OCI-LY7 (cell line): ENCODE measurements at regions not wholly inside any gene's neighbourhood (a gene's known extent, or its start where the extent isn't known, plus 50 kb on each side); places are given as distances from the start of the nearest gene placed in this dataset.

ENCODE experiments used
- BruUV-seq: library from RNA; stranded (reverse); fragments of 400-500 nt; replicated peaks from 2 replicates; lab custom pipeline; 2021; lab: Mats Ljungman, UMichigan
- CTCF ChIA-PET: fragments of 300-600 bp; sonication (Branson Sonifier 250); formaldehyde crosslinking; loops from one replicate; lab custom pipeline; 2022; ENCODE audit warnings: antibody characterized with exemption; ENCODE audit not compliant: unreplicated experiment; lab: Charles Lee
- POLR2A ChIA-PET: fragments of 300-600 bp; sonication (Branson Sonifier 250); formaldehyde crosslinking; loops from one replicate; lab custom pipeline; 2022; ENCODE audit warnings: antibody characterized with exemption; lab: Charles Lee
- DNase-seq: peaks from one replicate; pipeline ENCODE4 v3.0.0-alpha.2; 2015; ENCODE audit warnings: low spot score
- H2AFZ ChIP-seq: fragments of 200-600 bp; sonication (generic), shearing (Covaris generic); 2 replicates; pipeline ENCODE4 v1.6.1; 2014; ENCODE audit warnings: mild to moderate bottlenecking, antibody characterized with exemption, low read length, moderate library complexity
- H3K27ac ChIP-seq: fragments of 200-600 bp; sonication (generic); 2 replicates; pipeline ENCODE4 v1.5.1; 2014; ENCODE audit warnings: mixed run types, low read depth, mild to moderate bottlenecking, moderate library complexity, low read length, inconsistent platforms; ENCODE audit not compliant: poor library complexity, severe bottlenecking
- H3K36me3 ChIP-seq: fragments of 200-600 bp; sonication (generic); 2 replicates; pipeline ENCODE4 v1.6.1; 2014; ENCODE audit warnings: mild to moderate bottlenecking, antibody characterized with exemption, low read length, moderate library complexity, mixed read lengths; ENCODE audit not compliant: insufficient read depth
- H3K4me1 ChIP-seq: fragments of 200-600 bp; sonication (generic); 2 replicates; pipeline ENCODE4 v1.5.1; 2014; ENCODE audit warnings: mild to moderate bottlenecking, low read length; ENCODE audit not compliant: insufficient read depth, poor library complexity, severe bottlenecking
- H3K4me2 ChIP-seq: fragments of 200-600 bp; sonication (generic); 2 replicates; pipeline ENCODE4 v1.6.1; 2014; ENCODE audit warnings: mild to moderate bottlenecking, low read length
- H3K4me3 ChIP-seq: fragments of 200-600 bp; sonication (generic); 2 replicates; pipeline ENCODE4 v1.5.1; 2014; ENCODE audit warnings: mild to moderate bottlenecking, low read depth, low read length; ENCODE audit not compliant: poor library complexity, severe bottlenecking
- H3K79me2 ChIP-seq: fragments of 200-600 bp; sonication (generic); 2 replicates; pipeline ENCODE4 v1.6.1; 2016; ENCODE audit warnings: low read depth, mild to moderate bottlenecking, low read length, moderate library complexity, mixed read lengths; ENCODE audit not compliant: insufficient read depth
- H3K9me2 ChIP-seq: fragments of 200-600 bp; sonication (generic); 2 replicates; pipeline ENCODE4 v1.6.1; 2016; ENCODE audit warnings: mild to moderate bottlenecking, low read length, mixed read lengths; ENCODE audit not compliant: insufficient read depth
- H3K9me3 ChIP-seq: fragments of 200-600 bp; sonication (generic); 2 replicates; pipeline ENCODE4 v1.6.1; 2014; ENCODE audit warnings: mild to moderate bottlenecking, mixed run types, low read length, mixed read lengths
- H4K20me1 ChIP-seq: fragments of 200-600 bp; sonication (generic); 2 replicates; pipeline ENCODE4 v1.6.1; 2014; ENCODE audit warnings: mild to moderate bottlenecking, antibody characterized with exemption, low read length, moderate library complexity, mixed read lengths; ENCODE audit not compliant: insufficient read depth
- EZH2phosphoT487 ChIP-seq: fragments of 200-600 bp; sonication (generic); IDR thresholded peaks from 2 replicates; pipeline ENCODE4 v1.6.1; 2018; ENCODE audit warnings: low read depth, borderline replicate concordance, mild to moderate bottlenecking, mixed run types, antibody characterized with exemption, low read length, moderate library complexity, mixed read lengths
- intact Hi-C: fragments of 100-400 bp; cut with micrococcal nuclease; formaldehyde crosslinking; loops from one replicate; pipeline ENCODE4 v1.10.0; 2022; ENCODE audit not compliant: unreplicated experiment
- TF ChIP-seq, protein P1 (sequence below): fragments of 200-600 bp; sonication (generic); conservative IDR thresholded peaks from 2 replicates; pipeline ENCODE4 v1.5.1; 2014; ENCODE audit warnings: mild to moderate bottlenecking, antibody characterized with exemption, low read length, moderate library complexity, mixed read lengths

DNA sequence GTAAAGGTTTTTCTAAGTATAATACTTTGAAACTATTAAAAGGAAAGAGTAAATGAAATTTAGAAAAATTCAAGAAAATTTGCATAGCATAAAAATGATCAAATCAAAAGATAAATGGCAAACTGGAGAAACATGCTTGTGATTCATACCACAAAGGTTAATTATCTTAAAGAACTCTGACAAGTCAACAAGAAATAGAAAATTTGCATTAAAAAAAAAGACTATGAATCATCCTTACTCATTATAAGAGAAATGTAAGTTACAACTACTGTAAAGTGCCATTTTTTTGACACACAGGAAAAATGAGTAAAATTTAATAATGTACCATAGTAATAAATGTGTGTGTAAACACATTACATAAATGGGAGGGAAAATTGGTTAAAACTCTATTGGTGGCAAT lies 624.4 kb upstream of the C9orf72 start:
- H2AFZ ChIP-seq = no peak overlapping the region
- no TSS peak for BruUV-seq
- H3K36me3 ChIP-seq = no peaks in the 10 kb centered on the region
- H3K4me1 ChIP-seq = no peaks in the 10 kb centered on the region
- no peak for DNase-seq
- no peak overlapping the region for H3K4me2 ChIP-seq
- no peaks in the 10 kb centered on the region for H3K79me2 ChIP-seq
- H3K4me3 ChIP-seq = no peak overlapping the region
- no peak for TF ChIP-seq EZH2phosphoT487
- TF ChIP-seq, protein P1, sequence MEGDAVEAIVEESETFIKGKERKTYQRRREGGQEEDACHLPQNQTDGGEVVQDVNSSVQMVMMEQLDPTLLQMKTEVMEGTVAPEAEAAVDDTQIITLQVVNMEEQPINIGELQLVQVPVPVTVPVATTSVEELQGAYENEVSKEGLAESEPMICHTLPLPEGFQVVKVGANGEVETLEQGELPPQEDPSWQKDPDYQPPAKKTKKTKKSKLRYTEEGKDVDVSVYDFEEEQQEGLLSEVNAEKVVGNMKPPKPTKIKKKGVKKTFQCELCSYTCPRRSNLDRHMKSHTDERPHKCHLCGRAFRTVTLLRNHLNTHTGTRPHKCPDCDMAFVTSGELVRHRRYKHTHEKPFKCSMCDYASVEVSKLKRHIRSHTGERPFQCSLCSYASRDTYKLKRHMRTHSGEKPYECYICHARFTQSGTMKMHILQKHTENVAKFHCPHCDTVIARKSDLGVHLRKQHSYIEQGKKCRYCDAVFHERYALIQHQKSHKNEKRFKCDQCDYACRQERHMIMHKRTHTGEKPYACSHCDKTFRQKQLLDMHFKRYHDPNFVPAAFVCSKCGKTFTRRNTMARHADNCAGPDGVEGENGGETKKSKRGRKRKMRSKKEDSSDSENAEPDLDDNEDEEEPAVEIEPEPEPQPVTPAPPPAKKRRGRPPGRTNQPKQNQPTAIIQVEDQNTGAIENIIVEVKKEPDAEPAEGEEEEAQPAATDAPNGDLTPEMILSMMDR = no peak
- H3K27ac ChIP-seq = no peak overlapping the region
- H4K20me1 ChIP-seq = no peaks in the 10 kb centered on the region
- POLR2A ChIA-PET = no interaction called here
- CTCF ChIA-PET = no interaction called here
- no peaks in the 10 kb centered on the region for H3K9me3 ChIP-seq
- intact Hi-C loops = no loop called here
- no peaks in the 10 kb centered on the region for H3K9me2 ChIP-seq

DNA sequence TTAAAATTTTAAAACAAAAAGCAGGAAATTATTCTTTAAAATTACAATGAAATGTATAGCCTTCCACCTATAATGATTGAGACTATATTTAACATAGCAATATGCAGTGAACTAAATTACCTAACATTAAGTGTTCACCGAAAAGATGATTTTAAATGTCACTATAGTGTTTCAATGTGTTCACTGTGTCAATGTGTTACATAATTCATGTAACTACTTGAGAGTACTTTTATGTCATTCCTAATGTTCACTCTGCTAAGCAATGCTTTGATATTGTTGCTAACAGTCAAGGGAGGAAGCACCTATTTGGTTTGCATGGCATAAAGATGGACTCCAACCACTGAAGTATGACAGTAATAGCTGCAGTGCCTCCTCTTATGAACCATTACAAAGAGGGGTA lies 629.8 kb upstream of the C9orf72 start:
- H3K4me3 ChIP-seq = no peak overlapping the region
- no peaks in the 10 kb centered on the region for H3K36me3 ChIP-seq
- H3K79me2 ChIP-seq = no peaks in the 10 kb centered on the region
- CTCF ChIA-PET = no interaction called here
- H2AFZ ChIP-seq = no peak overlapping the region
- no peak overlapping the region for H3K4me2 ChIP-seq
- no peak overlapping the region for H3K27ac ChIP-seq
- DNase-seq = no peak
- no TSS peak for BruUV-seq
- H3K9me3 ChIP-seq = no peaks in the 10 kb centered on the region
- H3K9me2 ChIP-seq = no peaks in the 10 kb centered on the region
- no peaks in the 10 kb centered on the region for H3K4me1 ChIP-seq
- intact Hi-C loops = no loop called here
- TF ChIP-seq, protein P1 = no peak
- TF ChIP-seq EZH2phosphoT487 = no peak
- H4K20me1 ChIP-seq = no peaks in the 10 kb centered on the region
- POLR2A ChIA-PET = no interaction called here

DNA sequence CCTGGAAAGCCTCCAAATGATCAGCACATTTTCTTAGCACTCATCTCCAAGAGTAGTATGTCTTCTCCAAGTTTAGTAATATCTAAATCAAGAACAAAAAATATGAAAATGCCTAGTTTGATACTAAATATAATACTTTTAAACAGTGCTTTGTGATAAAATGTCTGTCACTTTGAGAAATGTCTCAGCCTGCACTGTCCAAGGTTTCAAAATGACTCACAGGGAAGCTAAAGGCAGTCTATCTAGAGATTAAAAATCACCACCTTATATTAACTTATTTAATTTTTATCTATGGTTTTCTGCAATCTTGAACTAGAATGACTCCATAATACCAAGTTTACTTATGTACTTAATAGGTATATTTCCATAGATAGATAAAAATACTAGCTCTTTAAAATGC lies 633.0 kb upstream of the C9orf72 start:
- no TSS peak for BruUV-seq
- Histone ChIP-seq H3K4me3 (no peak overlapping the region), H3K9me3 (no peaks in the 10 kb centered on the region), H2AFZ (no peak overlapping the region), H3K36me3 (no peaks in the 10 kb centered on the region), H3K27ac (no peak overlapping the region), H3K79me2 (no peaks in the 10 kb centered on the region), H3K9me2 (no peaks in the 10 kb centered on the region), H4K20me1 (no peaks in the 10 kb centered on the region), H3K4me2 (no peak overlapping the region), H3K4me1 (no peaks in the 10 kb centered on the region)
- CTCF ChIA-PET = no interaction called here
- POLR2A ChIA-PET = interaction anchor here (0.6 to 0.7 kb wide), 3 partner anchors 47 to 478 kb away, joined by 3 to 4 read pairs (median 3); no protein-coding TSS in a partner anchor
- intact Hi-C loops = no loop called here
- DNase-seq = no peak
- TF ChIP-seq, protein P1 = no peak
- no peak for TF ChIP-seq EZH2phosphoT487
